ENCODE measurements at regions not wholly inside any gene's neighbourhood (a gene's known extent, or its start where the extent isn't known, plus 50 kb on each side); places are given as distances from the start of the nearest gene placed in this dataset.

- no peak for TF ChIP-seq POU6F1 (CRISPR knock-in tag; IDR thresholded peaks at IDR 0.05; ENCODE audit: borderline replicate concordance, low read depth)
- TF ChIP-seq, protein P1, sequence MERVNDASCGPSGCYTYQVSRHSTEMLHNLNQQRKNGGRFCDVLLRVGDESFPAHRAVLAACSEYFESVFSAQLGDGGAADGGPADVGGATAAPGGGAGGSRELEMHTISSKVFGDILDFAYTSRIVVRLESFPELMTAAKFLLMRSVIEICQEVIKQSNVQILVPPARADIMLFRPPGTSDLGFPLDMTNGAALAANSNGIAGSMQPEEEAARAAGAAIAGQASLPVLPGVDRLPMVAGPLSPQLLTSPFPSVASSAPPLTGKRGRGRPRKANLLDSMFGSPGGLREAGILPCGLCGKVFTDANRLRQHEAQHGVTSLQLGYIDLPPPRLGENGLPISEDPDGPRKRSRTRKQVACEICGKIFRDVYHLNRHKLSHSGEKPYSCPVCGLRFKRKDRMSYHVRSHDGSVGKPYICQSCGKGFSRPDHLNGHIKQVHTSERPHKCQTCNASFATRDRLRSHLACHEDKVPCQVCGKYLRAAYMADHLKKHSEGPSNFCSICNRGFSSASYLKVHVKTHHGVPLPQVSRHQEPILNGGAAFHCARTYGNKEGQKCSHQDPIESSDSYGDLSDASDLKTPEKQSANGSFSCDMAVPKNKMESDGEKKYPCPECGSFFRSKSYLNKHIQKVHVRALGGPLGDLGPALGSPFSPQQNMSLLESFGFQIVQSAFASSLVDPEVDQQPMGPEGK (CRISPR knock-in tag; IDR thresholded peaks at IDR 0.05; ENCODE audit: borderline replicate concordance) = no peak
- TF ChIP-seq, protein P2, sequence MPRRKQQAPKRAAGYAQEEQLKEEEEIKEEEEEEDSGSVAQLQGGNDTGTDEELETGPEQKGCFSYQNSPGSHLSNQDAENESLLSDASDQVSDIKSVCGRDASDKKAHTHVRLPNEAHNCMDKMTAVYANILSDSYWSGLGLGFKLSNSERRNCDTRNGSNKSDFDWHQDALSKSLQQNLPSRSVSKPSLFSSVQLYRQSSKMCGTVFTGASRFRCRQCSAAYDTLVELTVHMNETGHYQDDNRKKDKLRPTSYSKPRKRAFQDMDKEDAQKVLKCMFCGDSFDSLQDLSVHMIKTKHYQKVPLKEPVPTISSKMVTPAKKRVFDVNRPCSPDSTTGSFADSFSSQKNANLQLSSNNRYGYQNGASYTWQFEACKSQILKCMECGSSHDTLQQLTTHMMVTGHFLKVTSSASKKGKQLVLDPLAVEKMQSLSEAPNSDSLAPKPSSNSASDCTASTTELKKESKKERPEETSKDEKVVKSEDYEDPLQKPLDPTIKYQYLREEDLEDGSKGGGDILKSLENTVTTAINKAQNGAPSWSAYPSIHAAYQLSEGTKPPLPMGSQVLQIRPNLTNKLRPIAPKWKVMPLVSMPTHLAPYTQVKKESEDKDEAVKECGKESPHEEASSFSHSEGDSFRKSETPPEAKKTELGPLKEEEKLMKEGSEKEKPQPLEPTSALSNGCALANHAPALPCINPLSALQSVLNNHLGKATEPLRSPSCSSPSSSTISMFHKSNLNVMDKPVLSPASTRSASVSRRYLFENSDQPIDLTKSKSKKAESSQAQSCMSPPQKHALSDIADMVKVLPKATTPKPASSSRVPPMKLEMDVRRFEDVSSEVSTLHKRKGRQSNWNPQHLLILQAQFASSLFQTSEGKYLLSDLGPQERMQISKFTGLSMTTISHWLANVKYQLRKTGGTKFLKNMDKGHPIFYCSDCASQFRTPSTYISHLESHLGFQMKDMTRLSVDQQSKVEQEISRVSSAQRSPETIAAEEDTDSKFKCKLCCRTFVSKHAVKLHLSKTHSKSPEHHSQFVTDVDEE (CRISPR knock-in tag; IDR thresholded peaks at IDR 0.05) = no peak
- TF ChIP-seq RARB (CRISPR knock-in tag; IDR thresholded peaks at IDR 0.05) = no peak
- no peak for TF ChIP-seq ZFP30 (CRISPR knock-in tag; IDR thresholded peaks at IDR 0.05)
- no peak for TF ChIP-seq ZNF8 (CRISPR knock-in tag; IDR thresholded peaks at IDR 0.05)
- TF ChIP-seq SNAI2 (CRISPR knock-in tag; IDR thresholded peaks at IDR 0.05) = no peak
- no peak for TF ChIP-seq ARNTL (CRISPR knock-in tag; IDR thresholded peaks at IDR 0.05; ENCODE audit: borderline replicate concordance, low read depth)
- TF ChIP-seq, protein P3, sequence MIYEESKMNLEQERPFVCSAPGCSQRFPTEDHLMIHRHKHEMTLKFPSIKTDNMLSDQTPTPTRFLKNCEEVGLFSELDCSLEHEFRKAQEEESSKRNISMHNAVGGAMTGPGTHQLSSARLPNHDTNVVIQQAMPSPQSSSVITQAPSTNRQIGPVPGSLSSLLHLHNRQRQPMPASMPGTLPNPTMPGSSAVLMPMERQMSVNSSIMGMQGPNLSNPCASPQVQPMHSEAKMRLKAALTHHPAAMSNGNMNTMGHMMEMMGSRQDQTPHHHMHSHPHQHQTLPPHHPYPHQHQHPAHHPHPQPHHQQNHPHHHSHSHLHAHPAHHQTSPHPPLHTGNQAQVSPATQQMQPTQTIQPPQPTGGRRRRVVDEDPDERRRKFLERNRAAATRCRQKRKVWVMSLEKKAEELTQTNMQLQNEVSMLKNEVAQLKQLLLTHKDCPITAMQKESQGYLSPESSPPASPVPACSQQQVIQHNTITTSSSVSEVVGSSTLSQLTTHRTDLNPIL (CRISPR knock-in tag; IDR thresholded peaks at IDR 0.05; ENCODE audit: low read depth) = no peak
- no peak for TF ChIP-seq ISL1 (CRISPR knock-in tag; IDR thresholded peaks at IDR 0.05)
- TF ChIP-seq TOX (CRISPR knock-in tag; IDR thresholded peaks at IDR 0.05; ENCODE audit: borderline replicate concordance) = no peak
- TF ChIP-seq ZNF70 (CRISPR knock-in tag; IDR thresholded peaks at IDR 0.05) = no peak
- no peak for TF ChIP-seq CSRNP3 (CRISPR knock-in tag; IDR thresholded peaks at IDR 0.05)
Observed at GRCh38 chr18:9017905-9018227, 84.6 kb upstream of the NDUFV2 start.

All from SK-N-SH treated with all-trans-retinoic acid at 6 μM for 48 hours (cell line).